ENCODE measurements at regions not wholly inside any gene's neighbourhood (a gene's known extent, or its start where the extent isn't known, plus 50 kb on each side); places are given as distances from the start of the nearest gene placed in this dataset.
"Not testable (repeated sequence)": the region's sequence is repeated elsewhere in the genome, so short reads cannot be mapped to it uniquely, and the experiment has no call there.

DNA sequence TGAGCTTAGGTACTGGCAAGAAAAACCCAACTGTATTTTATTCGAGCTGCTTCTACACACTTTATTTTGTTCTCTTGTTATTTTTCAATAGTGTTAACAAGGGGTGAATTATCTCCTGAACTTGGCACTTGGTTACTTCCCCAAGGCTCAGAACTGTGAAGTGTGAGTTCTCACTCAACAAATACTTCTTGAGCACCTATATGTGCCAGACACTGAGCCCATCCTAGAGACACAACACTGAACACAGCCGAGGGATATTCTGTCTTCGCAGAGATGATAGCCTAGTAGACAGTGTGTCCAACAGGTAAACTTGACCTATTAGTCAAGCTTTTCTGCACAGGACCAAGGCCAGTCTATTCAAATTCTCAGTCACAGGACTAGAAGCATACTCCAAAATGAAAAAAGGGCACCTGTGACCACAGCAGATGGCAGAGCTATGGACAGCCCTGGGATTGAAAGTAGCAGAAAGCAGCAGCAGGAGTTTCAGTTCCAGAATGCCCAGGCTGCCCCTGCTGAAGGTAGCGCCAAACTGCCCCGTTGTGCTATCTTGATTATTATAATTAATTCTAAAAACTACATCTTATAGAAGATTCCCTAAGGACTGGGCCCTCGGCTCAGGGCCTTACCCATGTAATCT is 77.8 kb upstream of the TAB2 start:
- no peak for DNase-seq (ENCODE audit: low spot score)

DNA sequence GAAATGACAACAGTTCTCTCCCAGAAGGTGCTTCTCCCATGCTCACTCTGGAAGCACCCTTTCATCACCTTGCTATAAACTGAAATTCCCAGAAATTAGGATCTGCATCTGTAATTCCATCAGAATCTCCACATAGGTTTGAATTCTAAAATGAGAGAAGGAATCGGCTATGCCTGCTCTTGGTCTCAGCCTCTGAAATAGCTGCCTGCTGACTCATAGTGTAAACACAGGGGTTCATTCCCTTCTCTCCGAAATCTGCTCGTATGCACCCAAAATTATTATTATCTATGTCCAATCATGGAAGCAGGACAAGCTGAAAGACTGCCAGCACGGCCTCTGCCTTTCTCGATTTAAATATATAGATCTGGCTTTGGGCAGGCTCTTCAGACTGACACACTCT is 74.6 kb upstream of the TAB2 start:
- no peak for DNase-seq (ENCODE audit: low spot score)

DNA sequence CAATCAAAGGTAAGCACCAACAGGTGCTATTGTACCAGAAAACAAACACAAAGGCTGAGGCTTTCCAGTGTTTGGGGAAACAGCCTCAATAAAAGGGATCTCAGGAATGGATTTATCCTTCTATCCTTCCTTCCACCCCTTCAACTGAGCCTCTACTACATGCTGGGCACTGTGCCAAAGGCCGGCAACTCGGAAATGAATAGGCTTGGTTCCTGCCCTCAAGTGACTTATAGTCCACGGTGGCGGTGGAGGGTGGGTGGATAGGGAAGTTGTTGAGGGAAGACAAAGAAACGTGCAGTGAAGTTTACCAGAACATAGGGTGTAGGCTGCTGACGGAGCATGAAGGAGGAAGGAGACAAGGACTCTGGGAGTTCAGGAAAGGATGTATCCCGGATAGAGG is 73.4 kb upstream of the TAB2 start:
- DNase-seq (ENCODE audit: low spot score) = no peak

DNA sequence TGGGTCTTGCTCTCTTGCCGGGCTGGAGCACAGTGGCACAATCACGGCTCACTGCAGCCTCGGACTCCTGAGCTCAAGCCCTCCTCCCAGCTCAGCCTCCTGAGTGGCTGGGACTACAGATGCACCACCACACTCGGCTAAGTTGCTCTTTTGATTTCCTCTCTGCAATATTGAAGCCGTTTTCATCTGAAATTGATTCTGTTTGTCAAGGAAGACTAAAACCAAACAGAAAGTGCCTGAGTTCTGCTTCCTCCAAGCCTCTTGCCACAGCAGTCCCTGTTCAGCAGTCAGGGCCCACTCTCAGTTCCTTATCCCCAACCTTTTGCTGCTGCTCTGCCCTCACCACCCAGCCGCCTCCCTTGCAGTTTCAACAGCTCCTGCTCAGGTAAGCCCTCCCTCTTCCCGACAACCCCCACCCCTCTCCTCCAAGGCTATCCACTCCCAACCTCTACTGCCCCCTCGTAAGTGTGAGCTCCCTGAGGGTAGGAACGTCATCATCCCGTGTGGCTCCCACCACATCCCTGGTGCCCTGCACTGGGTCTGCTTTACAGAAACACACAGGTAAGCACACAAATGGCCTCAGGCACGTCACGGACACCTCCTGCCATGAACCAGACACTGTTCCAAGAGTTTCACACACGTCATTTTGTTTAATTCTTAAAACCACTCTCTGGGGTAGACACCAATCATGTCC is 70.7 kb upstream of the TAB2 start:
- no peak for DNase-seq (ENCODE audit: low spot score)

DNA sequence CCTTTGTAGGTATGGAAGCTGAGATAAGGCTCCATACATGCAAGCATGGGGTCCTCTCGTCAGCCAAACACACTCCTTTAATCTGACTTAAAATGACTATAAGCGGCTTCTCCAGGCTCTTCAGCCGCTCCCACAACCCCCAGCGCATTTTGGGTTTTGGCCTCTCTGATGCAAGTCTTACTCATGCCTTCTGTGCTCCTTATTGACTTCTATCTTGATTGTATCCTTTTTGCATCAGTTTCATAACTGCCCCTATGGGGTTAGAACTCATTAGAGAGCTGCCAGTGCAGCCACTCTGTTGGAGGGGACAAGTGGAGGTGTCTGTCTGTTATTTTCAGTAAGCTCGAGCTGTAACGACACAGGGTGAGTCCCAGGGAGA is 70.1 kb upstream of the TAB2 start:
- no peak for DNase-seq (ENCODE audit: low spot score)

DNA sequence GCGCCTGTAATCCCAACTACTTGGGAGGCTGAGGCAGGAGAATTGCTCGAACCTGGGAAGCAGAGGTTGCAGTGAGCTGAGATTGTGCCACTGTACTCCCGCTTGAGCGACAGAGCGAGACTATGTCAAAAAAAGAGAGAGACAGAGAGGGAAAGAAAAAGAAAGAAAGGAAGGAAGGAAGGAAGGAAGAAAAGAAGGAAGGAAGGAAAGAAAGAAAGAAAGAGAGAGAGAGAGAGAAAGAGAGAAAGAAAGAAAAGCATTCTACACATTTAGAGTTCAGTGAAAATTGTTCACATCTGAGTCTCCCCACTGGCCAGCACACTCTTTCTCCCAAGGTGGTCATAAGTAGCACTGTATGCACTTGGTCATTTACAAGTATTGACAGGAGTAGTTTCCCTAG is 69.2 kb upstream of the TAB2 start:
- DNase-seq (ENCODE audit: low spot score) = not testable (repeated sequence)

DNA sequence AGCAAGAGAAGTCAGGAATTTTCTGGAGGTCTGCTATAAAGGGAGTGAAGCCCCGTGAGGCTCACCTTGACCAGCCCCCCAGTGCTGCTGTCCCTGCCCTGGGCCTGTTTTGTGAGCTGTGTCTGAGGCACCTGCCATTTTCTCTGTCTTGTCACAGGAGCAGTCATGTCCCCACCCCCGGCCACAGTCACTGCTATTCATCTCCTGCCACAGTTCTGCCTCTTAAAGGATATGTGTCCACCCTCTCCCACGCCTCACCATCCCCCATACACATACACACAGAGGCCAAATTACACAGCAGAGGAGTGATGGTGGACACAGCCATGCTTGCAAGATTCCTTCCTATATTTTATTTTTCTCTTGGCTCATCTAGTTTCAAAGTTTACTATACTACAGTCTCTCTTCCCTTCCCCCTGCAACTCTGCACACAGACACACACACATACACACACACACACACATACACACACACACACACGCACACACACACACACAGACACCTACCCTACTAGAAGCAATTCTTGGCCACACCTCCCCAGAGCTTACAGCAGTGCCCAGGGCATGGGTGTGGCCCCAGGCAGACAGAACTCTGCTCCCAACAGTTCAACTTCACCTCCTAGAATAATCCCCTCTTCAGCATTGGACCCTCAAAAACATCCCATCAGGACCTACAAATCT is 68.7 kb upstream of the TAB2 start:
- no peak for DNase-seq (ENCODE audit: low spot score)

DNA sequence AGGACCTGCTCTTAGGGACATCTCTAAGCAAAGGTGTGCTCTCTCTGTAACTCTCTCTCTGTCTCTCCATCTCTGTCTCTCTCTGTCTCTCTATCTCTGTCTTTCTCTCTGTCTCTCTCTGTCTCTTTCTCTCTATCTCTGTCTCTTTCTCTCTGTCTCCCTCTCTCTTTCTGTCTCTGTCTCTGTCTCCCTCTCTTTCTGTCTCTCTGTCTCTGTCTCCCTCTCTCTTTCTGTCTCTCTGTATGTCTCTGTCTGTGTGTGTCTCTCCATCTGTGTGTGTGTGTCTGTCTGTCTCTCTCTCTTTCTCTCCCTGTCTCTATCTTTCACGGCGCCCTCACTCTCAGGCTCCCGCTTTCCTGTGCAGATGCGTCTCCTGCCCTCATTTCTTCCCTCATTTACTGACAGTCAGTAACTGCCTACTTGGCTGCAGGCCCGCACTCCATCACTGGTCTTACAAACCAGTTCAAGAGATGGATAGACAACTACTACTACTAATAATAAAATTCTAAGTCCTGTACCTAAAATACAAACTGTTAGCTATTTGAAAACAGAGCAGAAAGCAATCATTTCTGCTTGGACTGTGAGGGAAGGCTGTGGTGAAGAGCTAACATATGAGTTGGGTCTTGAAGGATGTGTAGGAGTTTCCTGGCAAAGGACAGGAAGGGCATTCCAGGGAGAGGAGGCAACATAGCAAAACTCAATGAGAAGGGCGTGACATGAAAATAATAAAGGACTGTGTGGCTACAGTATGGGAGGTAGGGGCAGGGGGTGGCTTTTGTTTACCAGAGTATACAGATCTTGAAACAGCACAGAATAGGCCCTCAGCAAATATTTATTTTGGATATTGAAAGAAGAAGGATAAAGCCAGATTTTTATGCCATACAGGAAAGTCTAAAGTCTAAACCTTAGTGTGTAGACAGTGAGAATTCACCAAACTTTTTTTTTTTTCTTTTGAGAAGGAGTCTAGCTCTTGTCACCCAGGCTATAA is 67.8 kb upstream of the TAB2 start:
- no peak for DNase-seq (ENCODE audit: low spot score)

DNA sequence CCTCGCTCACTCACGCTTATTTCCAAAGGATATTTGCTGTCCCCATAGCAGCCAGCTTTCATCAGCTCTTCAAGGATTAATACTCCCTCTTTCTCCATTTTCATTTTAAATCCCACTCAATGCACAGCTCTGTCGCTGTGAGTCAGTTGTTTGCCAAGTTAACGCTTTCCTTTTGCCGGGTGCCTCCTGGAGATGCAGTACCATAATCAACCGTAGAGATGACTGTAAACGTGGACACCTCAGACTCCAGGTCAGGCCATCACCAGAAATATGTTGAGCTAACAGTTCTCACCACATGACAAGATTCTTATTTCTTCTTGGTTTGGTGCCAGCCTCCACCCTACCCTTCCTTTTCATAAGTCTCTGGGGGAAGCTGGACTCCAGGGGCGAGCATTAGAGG is 66.6 kb upstream of the TAB2 start:
- no peak for DNase-seq (ENCODE audit: low spot score)

DNA sequence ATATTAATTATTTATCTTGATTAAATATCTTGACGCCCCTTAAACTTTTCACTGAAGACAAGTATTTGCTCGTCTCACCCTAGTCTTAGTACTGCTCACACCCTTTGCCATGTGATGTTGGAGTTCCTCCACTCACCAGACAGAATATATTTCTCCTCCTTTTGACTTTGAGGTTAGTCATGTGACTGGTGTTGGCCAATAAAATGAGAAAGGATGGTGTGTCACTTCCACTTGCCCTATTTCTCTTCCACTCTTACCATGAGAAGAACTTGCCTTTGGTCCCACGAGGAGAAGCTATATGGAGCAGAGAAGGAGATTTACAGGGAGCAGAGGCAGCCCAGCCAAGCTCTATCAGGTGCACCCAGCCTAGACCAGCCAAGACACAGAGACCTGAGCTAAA is 64.9 kb upstream of the TAB2 start:
- no peak for DNase-seq (ENCODE audit: low spot score)

DNA sequence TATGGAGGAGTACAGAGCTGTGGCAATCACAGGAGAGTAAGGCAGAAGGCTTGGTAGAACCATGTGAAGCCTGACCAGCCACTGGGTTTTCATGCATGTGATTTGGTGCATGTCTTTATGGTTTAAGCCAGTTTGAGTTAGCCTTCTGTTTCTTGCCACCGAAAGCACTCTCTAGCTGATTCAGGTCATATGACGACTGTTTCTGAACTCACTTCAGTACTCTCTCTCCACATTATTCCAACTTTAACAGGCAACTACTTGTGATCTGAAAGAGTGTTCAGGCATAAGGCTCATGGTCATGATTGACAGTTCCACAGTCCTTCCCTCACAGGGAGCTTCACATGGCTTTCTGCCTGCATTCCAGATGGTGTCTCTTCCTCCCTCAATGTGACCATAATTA is 63.3 kb upstream of the TAB2 start:
- no peak for DNase-seq (ENCODE audit: low spot score)

DNA sequence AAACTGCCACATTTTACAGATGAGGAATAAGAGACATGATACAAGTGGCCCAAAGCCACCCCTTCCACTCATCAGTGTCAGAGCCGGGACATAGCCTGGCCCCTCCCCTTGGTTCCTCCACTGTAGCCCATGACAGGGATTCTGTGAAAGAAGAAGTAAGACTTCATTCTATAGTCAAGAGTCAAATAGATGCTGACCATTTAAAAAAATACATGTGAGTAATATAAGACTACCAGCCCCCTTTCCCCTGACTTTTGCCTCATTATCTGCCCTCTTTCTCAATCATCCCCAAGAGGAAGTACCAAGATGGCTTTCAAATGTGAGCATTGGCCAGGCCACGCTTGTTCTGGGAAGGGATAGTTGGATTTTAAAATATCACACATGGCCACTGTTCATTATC is 57.8 kb upstream of the TAB2 start:
- no peak for DNase-seq (ENCODE audit: low spot score)

DNA sequence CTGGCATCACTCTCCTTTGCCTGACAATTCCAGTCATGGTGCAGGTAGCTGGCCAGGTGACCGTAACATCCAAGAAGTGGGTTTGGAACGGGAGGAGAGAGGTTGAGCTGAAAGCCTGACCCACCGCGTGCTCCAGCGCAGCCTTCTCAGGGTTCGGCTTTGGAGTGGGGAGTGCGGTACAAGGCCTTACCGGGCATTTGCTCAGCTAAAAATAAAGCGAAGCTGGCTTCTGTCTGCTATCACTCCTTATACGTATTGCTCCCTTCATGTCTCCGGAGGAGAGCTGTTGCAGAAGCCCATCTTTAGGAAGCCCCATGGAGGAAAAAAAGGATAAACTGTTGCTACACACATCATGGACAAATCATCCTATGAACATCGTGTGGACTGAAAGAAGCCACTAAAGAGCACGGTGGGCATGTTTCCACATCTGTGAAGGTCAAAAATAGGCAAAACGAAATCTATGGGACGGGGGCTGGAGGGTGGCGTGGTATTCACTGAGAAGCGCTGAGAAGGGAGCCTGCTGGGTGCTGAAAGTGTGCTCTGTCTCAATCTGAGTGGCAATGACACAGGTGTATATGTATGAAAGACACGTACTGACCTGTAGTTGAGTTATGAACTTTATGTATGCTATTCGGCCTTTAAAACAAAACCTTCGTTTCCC is 57.2 kb upstream of the TAB2 start:
- no peak for DNase-seq (ENCODE audit: low spot score)

DNA sequence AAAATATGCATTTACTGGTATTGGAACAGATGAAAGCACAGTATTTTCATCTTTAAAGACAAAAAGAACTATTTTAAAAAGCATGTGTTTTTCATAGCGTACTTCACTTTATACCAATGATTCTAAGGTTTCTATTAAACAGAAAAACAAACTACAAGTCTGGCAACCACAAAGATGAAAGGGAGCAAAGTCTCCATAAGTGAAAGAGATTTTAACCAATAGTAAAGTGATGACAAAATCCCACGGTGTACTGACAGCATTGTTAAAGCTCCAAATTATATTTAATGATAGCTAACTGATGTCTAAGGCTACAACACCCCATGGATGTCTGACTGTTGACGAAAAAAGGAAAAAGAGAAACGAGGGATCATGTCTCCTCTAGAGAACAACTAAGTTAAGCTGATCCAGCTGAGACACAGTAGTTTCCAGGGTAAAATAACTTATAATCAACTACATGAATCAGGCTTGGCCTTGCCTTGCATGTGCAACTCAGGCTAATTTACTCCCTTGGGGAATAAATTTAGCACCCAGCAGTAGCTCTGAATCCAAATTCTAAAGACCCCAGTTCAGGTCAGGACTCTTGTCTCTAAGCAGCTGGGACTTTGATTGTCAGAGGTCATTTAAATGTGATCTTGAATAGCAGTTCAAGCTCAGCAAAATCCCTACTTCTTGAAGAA is 56.0 kb upstream of the TAB2 start:
- no peak for DNase-seq (ENCODE audit: low spot score)

DNA sequence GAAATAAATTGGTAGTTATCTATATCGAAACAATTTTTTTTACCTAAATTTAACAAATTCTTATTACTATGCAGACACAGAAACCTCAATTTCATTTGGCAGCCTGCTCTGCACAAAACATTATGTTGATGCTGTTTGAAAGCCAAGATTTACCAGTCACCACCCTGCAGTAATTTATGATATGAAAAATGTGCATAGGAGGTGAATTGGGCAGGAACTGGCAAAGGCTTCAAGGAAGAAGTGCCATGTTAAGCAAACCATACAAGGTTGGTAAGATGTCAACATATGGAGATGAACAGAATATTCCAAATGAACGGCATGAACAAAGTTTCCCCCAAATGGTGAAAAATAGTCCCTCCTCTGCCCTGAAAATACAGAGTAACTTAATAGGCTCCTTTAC is 54.2 kb upstream of the TAB2 start:
- no peak for DNase-seq (ENCODE audit: low spot score)

DNA sequence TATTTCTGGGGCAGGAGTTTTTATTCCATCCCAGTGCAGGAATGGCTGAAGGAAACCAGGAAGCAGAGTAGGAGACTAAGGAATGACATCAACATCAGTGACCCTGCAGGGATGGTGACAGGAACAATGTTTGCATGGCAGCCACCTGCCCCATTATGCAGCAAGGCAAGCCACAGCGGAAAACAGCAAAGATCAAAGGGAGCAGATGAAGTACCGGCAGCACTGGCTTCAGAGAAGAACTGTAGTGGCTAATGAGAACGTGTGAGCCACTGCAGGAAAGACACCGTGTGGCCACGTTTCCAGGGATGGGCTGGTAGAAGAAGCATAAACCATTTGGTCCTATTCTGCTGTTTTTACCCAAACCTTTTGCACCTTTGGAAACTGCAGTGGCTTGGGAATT is 52.9 kb upstream of the TAB2 start:
- no peak for DNase-seq (ENCODE audit: low spot score)

DNA sequence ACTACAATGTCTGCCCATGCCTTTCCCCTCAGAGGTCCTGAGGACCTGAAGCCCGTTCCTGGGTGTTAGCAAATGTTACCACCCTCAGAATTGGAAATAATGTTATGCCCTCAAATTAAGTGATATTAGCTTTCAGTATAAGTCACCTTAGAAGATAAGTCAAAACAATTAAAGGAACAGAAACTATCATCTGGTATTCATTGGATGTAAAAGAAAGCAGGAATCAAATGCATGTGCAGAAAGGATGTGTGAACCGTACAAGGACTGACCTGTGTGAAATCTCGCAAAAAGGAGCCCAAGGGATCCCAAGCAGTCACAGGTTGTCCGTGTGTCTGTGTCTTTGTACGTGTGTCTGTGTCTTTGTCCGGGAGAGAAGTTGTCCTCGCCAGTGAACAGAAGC is 51.6 kb upstream of the TAB2 start:
- DNase-seq (ENCODE audit: low spot score) = no peak

DNA sequence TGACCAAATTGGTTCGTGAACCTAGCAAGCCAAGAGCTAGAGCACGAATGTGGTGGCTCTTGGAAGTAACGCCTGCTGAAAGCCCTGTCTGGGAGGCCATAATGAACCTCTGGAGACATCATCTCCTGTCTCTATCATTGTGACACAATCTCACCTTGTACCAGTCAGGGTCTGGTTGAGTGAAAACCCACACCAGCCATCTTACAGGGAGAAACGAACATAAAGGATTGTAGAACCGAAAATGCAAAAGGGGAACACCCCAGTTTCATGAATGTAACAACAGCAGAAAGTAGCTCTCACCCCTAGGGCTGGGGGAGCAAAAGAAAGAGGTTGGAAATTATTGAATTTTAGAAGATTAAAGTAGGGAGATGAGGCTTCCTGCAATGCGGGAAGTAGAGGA is 50.9 kb upstream of the TAB2 start:
- no peak for DNase-seq (ENCODE audit: low spot score)

DNA sequence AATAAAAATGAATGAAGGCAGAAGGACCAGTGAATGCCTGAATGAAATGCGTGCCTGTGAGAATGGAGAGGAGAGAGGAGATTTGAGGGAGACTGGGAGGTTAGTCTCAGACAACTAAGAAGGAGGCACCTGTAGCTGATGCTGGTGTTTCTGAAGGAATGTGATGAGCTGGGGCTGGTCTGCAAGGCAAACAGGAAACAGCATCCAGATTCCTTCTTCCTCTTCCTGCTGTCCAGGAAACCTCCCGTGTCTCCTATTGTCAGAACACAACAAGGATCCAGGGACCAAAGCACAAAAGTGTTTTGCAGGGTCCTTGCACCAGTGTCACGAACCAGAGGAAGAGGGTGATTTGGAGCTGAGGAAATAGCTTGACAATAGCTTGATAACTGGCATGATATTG is 50.4 kb upstream of the TAB2 start:
- no peak for DNase-seq (ENCODE audit: low spot score)

DNA sequence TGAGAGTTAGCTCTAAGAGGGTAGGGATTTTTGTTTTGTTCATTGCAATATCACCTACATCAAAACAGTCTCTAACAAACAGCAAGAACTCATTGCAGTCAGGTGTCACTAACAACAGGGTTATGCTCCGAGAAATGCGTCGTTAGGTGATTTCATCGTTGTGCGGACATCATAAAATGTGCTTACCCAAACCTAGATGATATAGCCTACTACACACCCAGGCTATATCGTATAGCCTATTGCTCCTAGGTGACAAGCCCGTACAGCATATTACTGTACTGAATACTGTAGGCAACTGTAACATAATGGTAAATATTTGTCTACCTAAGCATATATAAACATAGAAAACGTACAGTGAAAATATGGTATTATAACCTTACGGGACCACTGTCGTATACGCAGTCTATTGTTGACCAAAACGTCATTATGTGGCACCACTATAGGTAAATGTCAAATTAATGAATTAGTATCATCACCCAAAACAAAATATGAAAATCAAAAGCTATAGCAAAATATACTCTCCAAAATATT is 49.9 kb upstream of the TAB2 start:
- no peak for DNase-seq (ENCODE audit: low spot score)
